ENCODE measurements at regions not wholly inside any gene's neighbourhood (a gene's known extent, or its start where the extent isn't known, plus 50 kb on each side); places are given as distances from the start of the nearest gene placed in this dataset.

GRCh38 chr13:63896321-63896720 is 2480.7 kb upstream of the PCDH20 start:
- no peaks in the 10 kb centered on the region for H3K27me3 ChIP-seq (ENCODE audit: insufficient read depth, low read length)
- H3K79me2 ChIP-seq (ENCODE audit: insufficient read depth, low read length) = no peaks in the 10 kb centered on the region
- no peaks in the 10 kb centered on the region for H3K9me3 ChIP-seq (ENCODE audit: low read depth, low read length)
- no peak overlapping the region for H3K27ac ChIP-seq (ENCODE audit: low read depth, low read length)
- no peak overlapping the region for H3K4me3 ChIP-seq (ENCODE audit: insufficient read depth, low read length)
- no peaks in the 10 kb centered on the region for H3K36me3 ChIP-seq (ENCODE audit: insufficient read depth, low read length)
- H4K20me1 ChIP-seq (ENCODE audit: insufficient read depth, low read length) = no peaks in the 10 kb centered on the region
- no peak for TF ChIP-seq CTCF (IDR thresholded peaks at IDR 0.05; ENCODE audit: extremely low read depth, low read depth, low read length)
- no peak overlapping the region for H2AFZ ChIP-seq (ENCODE audit: low read length)
- H3K4me1 ChIP-seq (ENCODE audit: insufficient read depth, low read length) = no peaks in the 10 kb centered on the region
- H3K4me2 ChIP-seq (ENCODE audit: insufficient read depth, low read length) = no peak overlapping the region
- DNase-seq (ENCODE audit: insufficient read length, low spot score, missing footprints) = no peak

GRCh38 chr13:63882052-63882451 is 2466.4 kb upstream of the PCDH20 start:
- Histone ChIP-seq H3K4me1 (ENCODE audit: insufficient read depth, low read length) (no peaks in the 10 kb centered on the region), H3K9me3 (ENCODE audit: low read depth, low read length) (no peaks in the 10 kb centered on the region), H3K4me2 (ENCODE audit: insufficient read depth, low read length) (no peak overlapping the region), H3K4me3 (ENCODE audit: insufficient read depth, low read length) (no peak overlapping the region), H3K27ac (ENCODE audit: low read depth, low read length) (no peak overlapping the region), H2AFZ (ENCODE audit: low read length) (no peak overlapping the region), H3K27me3 (ENCODE audit: insufficient read depth, low read length) (no peaks in the 10 kb centered on the region), H3K79me2 (ENCODE audit: insufficient read depth, low read length) (no peaks in the 10 kb centered on the region), H3K36me3 (ENCODE audit: insufficient read depth, low read length) (no peaks in the 10 kb centered on the region), H4K20me1 (ENCODE audit: insufficient read depth, low read length) (no peaks in the 10 kb centered on the region)
- no peak for DNase-seq (ENCODE audit: insufficient read length, low spot score, missing footprints)
- TF ChIP-seq CTCF (IDR thresholded peaks at IDR 0.05; ENCODE audit: extremely low read depth, low read depth, low read length) = no peak

GRCh38 chr13:63880705-63881104 is 2465.1 kb upstream of the PCDH20 start:
- DNase-seq (ENCODE audit: insufficient read length, low spot score, missing footprints) = no peak
- H3K27me3 ChIP-seq (ENCODE audit: insufficient read depth, low read length) = no peaks in the 10 kb centered on the region
- no peaks in the 10 kb centered on the region for H3K9me3 ChIP-seq (ENCODE audit: low read depth, low read length)
- no peak overlapping the region for H3K4me2 ChIP-seq (ENCODE audit: insufficient read depth, low read length)
- no peak overlapping the region for H3K27ac ChIP-seq (ENCODE audit: low read depth, low read length)
- H3K79me2 ChIP-seq (ENCODE audit: insufficient read depth, low read length) = no peaks in the 10 kb centered on the region
- TF ChIP-seq CTCF (IDR thresholded peaks at IDR 0.05; ENCODE audit: extremely low read depth, low read depth, low read length) = no peak
- H2AFZ ChIP-seq (ENCODE audit: low read length) = no peak overlapping the region
- no peaks in the 10 kb centered on the region for H3K4me1 ChIP-seq (ENCODE audit: insufficient read depth, low read length)
- H3K36me3 ChIP-seq (ENCODE audit: insufficient read depth, low read length) = no peaks in the 10 kb centered on the region
- H3K4me3 ChIP-seq (ENCODE audit: insufficient read depth, low read length) = no peak overlapping the region
- H4K20me1 ChIP-seq (ENCODE audit: insufficient read depth, low read length) = no peaks in the 10 kb centered on the region

GRCh38 chr13:63873936-63874335 is 2458.3 kb upstream of the PCDH20 start:
- no peak overlapping the region for H3K27ac ChIP-seq (ENCODE audit: low read depth, low read length)
- H3K4me2 ChIP-seq (ENCODE audit: insufficient read depth, low read length) = no peak overlapping the region
- H2AFZ ChIP-seq (ENCODE audit: low read length) = no peak overlapping the region
- TF ChIP-seq CTCF (IDR thresholded peaks at IDR 0.05; ENCODE audit: extremely low read depth, low read depth, low read length) = no peak
- H4K20me1 ChIP-seq (ENCODE audit: insufficient read depth, low read length) = no peaks in the 10 kb centered on the region
- H3K4me1 ChIP-seq (ENCODE audit: insufficient read depth, low read length) = no peaks in the 10 kb centered on the region
- no peaks in the 10 kb centered on the region for H3K36me3 ChIP-seq (ENCODE audit: insufficient read depth, low read length)
- no peak for DNase-seq (ENCODE audit: insufficient read length, low spot score, missing footprints)
- H3K79me2 ChIP-seq (ENCODE audit: insufficient read depth, low read length) = no peaks in the 10 kb centered on the region
- no peaks in the 10 kb centered on the region for H3K9me3 ChIP-seq (ENCODE audit: low read depth, low read length)
- no peaks in the 10 kb centered on the region for H3K27me3 ChIP-seq (ENCODE audit: insufficient read depth, low read length)
- no peak overlapping the region for H3K4me3 ChIP-seq (ENCODE audit: insufficient read depth, low read length)

Data from osteoblast (primary cell).